NB4 (cell line): ENCODE measurements at regions not wholly inside any gene's neighbourhood (a gene's known extent, or its start where the extent isn't known, plus 50 kb on each side); places are given as distances from the start of the nearest gene placed in this dataset.
"Not testable (repeated sequence)": the region's sequence is repeated elsewhere in the genome, so short reads cannot be mapped to it uniquely, and the experiment has no call there.

Experiments used
- DNase-seq: peaks from one replicate; pipeline ENCODE4 v3.0.0; 2010; ENCODE audit warnings: low read depth
- H3K4me3 ChIP-seq: one replicate; pipeline ENCODE4 v1.5.1; 2011; ENCODE audit warnings: mild to moderate bottlenecking, low read depth, low read length, moderate library complexity
- MAX ChIP-seq: IDR thresholded peaks from 2 replicates; pipeline ENCODE4 v1.6.1; 2011; ENCODE audit warnings: low read depth, low read length
- MYC ChIP-seq: IDR thresholded peaks from 2 replicates; pipeline ENCODE4 v1.6.1; 2011; ENCODE audit warnings: low read depth, low read length
- POLR2A ChIP-seq: IDR thresholded peaks from 2 replicates; pipeline ENCODE4 v1.6.1; 2011; ENCODE audit warnings: mild to moderate bottlenecking; ENCODE audit not compliant: insufficient read length; ENCODE audit errors: extremely low read depth
- TF ChIP-seq, protein P1 (sequence below): IDR thresholded peaks from one replicate; pipeline ENCODE4 v1.5.1; 2012; ENCODE audit warnings: low read depth, low read length

DNA sequence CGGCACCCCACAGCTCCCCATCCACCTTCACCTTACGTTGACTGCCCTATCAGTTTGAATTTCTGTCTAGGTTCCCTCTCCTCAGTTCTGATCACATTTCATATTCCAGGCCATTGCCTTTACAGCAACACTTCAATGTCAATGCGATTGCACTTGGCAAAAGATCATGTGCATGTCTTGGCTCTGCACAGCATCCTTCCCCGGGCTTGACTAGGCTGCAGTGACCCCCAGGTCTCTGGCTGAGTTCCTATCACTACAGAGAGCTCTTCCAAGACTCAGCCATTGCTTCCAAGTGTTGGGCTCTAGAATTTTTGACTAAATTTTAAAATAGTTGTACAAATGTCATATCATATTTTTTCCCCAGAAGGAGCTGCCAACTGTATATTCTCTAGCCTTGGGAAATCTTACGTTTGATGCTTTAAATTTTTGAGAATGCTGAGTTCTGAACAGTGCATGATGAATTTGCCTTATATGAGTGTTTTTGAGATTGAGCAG lies 103.8 kb upstream of the NEDD4L start:
- no peak for DNase-seq
- no peak overlapping the region for H3K4me3 ChIP-seq
- TF ChIP-seq POLR2A (no peak), MYC (no peak), MAX (no peak)
- TF ChIP-seq, protein P1, sequence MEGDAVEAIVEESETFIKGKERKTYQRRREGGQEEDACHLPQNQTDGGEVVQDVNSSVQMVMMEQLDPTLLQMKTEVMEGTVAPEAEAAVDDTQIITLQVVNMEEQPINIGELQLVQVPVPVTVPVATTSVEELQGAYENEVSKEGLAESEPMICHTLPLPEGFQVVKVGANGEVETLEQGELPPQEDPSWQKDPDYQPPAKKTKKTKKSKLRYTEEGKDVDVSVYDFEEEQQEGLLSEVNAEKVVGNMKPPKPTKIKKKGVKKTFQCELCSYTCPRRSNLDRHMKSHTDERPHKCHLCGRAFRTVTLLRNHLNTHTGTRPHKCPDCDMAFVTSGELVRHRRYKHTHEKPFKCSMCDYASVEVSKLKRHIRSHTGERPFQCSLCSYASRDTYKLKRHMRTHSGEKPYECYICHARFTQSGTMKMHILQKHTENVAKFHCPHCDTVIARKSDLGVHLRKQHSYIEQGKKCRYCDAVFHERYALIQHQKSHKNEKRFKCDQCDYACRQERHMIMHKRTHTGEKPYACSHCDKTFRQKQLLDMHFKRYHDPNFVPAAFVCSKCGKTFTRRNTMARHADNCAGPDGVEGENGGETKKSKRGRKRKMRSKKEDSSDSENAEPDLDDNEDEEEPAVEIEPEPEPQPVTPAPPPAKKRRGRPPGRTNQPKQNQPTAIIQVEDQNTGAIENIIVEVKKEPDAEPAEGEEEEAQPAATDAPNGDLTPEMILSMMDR = no peak

DNA sequence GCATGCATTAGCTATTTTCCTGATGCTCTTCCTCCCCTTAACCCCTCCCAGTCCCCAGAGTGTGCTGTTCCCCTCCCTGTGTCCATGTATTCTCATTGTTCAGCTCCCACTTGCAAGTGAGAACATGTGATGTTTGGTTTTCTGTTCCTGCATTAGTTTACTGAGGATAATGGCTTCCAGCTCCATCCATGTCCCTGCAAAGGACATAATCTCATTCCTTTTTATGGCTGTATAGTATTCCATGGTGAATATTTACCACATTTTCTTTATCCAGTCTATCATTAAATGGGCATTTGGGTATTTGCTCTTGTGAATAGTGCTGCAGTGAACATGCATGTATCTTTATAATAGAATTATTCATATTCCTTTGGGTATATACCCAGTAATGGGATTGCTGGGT lies 109.7 kb upstream of the NEDD4L start:
- not testable (repeated sequence) for DNase-seq, H3K4me3 ChIP-seq

DNA sequence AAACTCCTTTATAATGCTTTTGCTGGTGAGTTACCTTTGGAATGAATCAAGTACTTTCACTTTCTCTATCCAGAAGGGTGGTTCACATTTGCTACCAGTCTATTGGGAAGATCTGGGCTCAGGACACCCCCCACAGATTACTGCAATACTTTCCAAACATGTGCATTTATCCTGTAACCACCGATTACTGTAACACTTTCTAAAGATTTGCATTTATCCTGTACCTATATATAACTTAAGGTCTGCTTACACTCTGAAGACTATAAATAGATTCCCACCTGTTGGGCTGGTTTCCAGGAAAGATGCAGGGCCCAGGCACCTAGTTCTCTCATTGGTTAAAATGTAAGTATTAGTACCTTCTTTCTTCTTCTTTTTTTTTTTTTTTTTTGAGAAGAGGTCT lies 113.0 kb upstream of the NEDD4L start:
- no peak for DNase-seq
- TF ChIP-seq MYC (no peak), POLR2A (no peak), MAX (no peak)
- TF ChIP-seq, protein P1 = no peak
- no peak overlapping the region for H3K4me3 ChIP-seq

- DNase-seq = no peak
- H3K4me3 ChIP-seq = no peak overlapping the region
- no peak for TF ChIP-seq MYC
- no peak for TF ChIP-seq POLR2A
- TF ChIP-seq, protein P1 = no peak
- TF ChIP-seq MAX = no peak
These were observed 113.5 kb upstream of the NEDD4L start for GRCh38 chr18:57930476-57930875.

DNA sequence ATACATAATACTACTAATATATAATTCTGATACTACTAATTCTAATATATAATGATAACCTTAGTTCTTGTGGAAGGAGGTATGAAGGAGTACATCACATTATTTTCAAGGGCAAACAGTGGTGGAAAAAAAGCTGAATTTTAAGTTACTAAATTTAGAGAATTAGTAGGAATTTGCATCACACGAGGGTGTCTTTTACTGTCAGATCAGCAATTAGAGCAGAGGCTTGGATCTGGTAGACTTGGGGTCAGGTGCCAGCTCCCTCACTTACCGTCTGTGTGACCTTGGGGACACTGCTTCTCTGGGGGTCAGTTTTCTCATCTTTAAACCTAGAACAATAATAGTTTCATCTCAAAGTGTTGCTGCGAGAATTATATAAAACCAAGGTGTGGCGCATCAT lies 114.1 kb upstream of the NEDD4L start:
- DNase-seq = no peak
- no peak overlapping the region for H3K4me3 ChIP-seq
- TF ChIP-seq POLR2A (no peak), MYC (no peak), MAX (no peak)
- TF ChIP-seq, protein P1 = no peak

GRCh38 chr18:57928466-57928865 lies 115.6 kb upstream of the NEDD4L start:
- DNase-seq = no peak
- no peak overlapping the region for H3K4me3 ChIP-seq
- TF ChIP-seq POLR2A = no peak
- no peak for TF ChIP-seq MYC
- TF ChIP-seq MAX = no peak
- TF ChIP-seq, protein P1 = no peak
